ENCODE measurements at regions not wholly inside any gene's neighbourhood (a gene's known extent, or its start where the extent isn't known, plus 50 kb on each side); places are given as distances from the start of the nearest gene placed in this dataset.

GRCh38 chr12:115017346-115017745, 333.4 kb upstream of the TBX3 start:
- no peak for DNase-seq (ENCODE audit: low spot score)

GRCh38 chr12:115013236-115013981, 329.4 kb upstream of the TBX3 start:
- DNase-seq (ENCODE audit: low spot score), result no peak

- DNase-seq (ENCODE audit: low spot score), result no peak
Observed at GRCh38 chr12:115012861-115013235, 328.9 kb upstream of the TBX3 start.

- no peak for DNase-seq (ENCODE audit: low spot score)
Observed at GRCh38 chr12:115011703-115012102, 327.7 kb upstream of the TBX3 start.

GRCh38 chr12:115010324-115010995, 326.5 kb upstream of the TBX3 start:
- no peak for DNase-seq (ENCODE audit: low spot score)

- no peak for DNase-seq (ENCODE audit: low spot score)
Observed at GRCh38 chr12:115008929-115009328, 325.0 kb upstream of the TBX3 start.

GRCh38 chr12:115004470-115005146, 320.6 kb upstream of the TBX3 start:
- DNase-seq (ENCODE audit: low spot score), result no peak

- DNase-seq (ENCODE audit: low spot score), result no peak
Observed at GRCh38 chr12:115002434-115002833, 318.5 kb upstream of the TBX3 start.

- no peak for DNase-seq (ENCODE audit: low spot score)
Observed at GRCh38 chr12:115001571-115002180, 317.7 kb upstream of the TBX3 start.

GRCh38 chr12:115000038-115000437, 316.1 kb upstream of the TBX3 start:
- no peak for DNase-seq (ENCODE audit: low spot score)

GRCh38 chr12:114998750-114999128, 314.8 kb upstream of the TBX3 start:
- no peak for DNase-seq (ENCODE audit: low spot score)

- no peak for DNase-seq (ENCODE audit: low spot score)
Observed at GRCh38 chr12:114998118-114998749, 314.3 kb upstream of the TBX3 start.

- no peak for DNase-seq (ENCODE audit: low spot score)
Observed at GRCh38 chr12:114996382-114996781, 312.4 kb upstream of the TBX3 start.

GRCh38 chr12:114995891-114996290, 311.9 kb upstream of the TBX3 start:
- DNase-seq (ENCODE audit: low spot score), result no peak

GRCh38 chr12:114993165-114993564, 309.2 kb upstream of the TBX3 start:
- DNase-seq (ENCODE audit: low spot score), result no peak

- DNase-seq (ENCODE audit: low spot score), result no peak
Observed at GRCh38 chr12:114992443-114992842, 308.5 kb upstream of the TBX3 start.

- DNase-seq (ENCODE audit: low spot score), result no peak
Observed at GRCh38 chr12:114990381-114990780, 306.4 kb upstream of the TBX3 start.

- DNase-seq (ENCODE audit: low spot score), result no peak
Observed at GRCh38 chr12:114986849-114987248, 302.9 kb upstream of the TBX3 start.

- DNase-seq (ENCODE audit: low spot score), result no peak
Observed at GRCh38 chr12:114986178-114986714, 302.3 kb upstream of the TBX3 start.

- no peak for DNase-seq (ENCODE audit: low spot score)
Observed at GRCh38 chr12:114984634-114985061, 300.7 kb upstream of the TBX3 start.

GRCh38 chr12:114982760-114983159, 298.8 kb upstream of the TBX3 start:
- no peak for DNase-seq (ENCODE audit: low spot score)

- DNase-seq (ENCODE audit: low spot score), result no peak
Observed at GRCh38 chr12:114981036-114981435, 297.1 kb upstream of the TBX3 start.
